GM21528 (cell line): ENCODE measurements at regions not wholly inside any gene's neighbourhood (a gene's known extent, or its start where the extent isn't known, plus 50 kb on each side); places are given as distances from the start of the nearest gene placed in this dataset.
"Not testable (repeated sequence)": the region's sequence is repeated elsewhere in the genome, so short reads cannot be mapped to it uniquely, and the experiment has no call there.

Experiments used
- ATAC-seq: cut with Tn5 transposase; IDR thresholded peaks from one replicate; pipeline ENCODE4 v1.9.1; 2021; ENCODE audit warnings: mild to moderate bottlenecking, moderate library complexity; ENCODE audit not compliant: unreplicated experiment, low FRiP score

GRCh38 chrX:13226214-13226613 lies 93.6 kb downstream of the ATXN3L start:
- no peak for ATAC-seq

GRCh38 chrX:13223868-13224567 lies 95.8 kb downstream of the ATXN3L start:
- ATAC-seq = no peak

- no peak for ATAC-seq
Measured at GRCh38 chrX:13220916-13221315, 98.9 kb downstream of the ATXN3L start.

GRCh38 chrX:13219991-13220764 lies 99.7 kb downstream of the ATXN3L start:
- no peak for ATAC-seq

DNA sequence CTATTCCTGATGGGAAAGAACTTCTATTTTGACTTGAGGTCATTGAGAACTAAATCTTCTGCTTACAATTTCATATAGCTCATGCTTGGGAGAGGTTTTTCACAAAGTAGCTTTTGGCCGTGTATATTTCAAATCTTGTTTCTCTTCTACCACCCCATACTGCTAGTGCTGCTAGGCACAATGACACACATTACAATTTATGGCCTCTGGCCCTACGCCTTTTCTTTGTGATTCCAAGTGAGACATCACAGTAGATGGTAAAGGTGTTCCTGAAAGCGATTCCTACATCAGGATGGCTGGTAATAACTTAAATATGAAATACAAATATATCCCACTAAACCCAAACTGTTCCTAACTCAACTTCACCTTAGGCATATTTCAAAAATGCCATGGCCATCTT lies 101.1 kb downstream of the ATXN3L start:
- ATAC-seq = no peak

DNA sequence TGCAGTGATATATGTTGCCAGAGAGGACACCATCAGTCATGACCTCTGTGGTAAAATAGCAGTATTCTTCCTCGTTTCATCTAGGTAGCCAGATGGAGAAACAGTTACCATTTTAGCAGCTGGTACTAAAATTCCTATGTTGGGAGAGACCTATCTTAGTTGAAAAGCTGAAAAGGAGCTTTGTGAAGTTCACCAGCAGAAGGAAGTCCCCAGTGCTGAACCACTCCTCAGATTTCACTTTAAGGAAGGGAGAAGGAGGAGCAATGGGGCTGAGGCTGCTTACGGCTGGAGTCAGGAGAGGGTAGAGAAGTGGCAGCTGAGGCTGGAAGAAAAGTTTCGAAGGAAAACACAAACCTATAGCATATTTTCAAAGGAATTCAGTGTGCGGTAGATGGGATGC lies 103.7 kb downstream of the ATXN3L start:
- ATAC-seq = no peak

- no peak for ATAC-seq
Measured at GRCh38 chrX:13215729-13216128, 104.1 kb downstream of the ATXN3L start.

DNA sequence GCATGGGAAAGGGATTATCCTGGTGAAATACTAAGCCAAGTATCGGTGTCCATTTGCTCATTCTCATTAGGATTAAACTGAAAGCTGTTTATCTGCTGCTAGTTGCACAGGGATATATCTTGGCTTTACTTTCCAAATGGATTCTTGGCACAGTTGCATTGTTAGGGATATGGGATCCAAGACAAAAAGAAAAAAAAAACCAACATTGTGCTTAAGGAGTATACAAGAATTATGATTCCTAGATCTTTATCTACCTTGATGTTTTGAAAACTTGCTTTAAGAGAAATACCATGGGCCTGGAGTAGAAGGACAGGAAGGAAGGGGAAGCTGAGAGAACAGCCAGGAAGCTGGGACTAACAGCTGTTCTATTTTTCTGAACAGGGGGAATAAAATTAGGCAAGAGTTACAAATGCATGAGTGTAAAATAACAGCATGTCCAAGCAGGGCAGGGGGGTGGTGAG lies 107.6 kb downstream of the ATXN3L start:
- ATAC-seq = no peak

DNA sequence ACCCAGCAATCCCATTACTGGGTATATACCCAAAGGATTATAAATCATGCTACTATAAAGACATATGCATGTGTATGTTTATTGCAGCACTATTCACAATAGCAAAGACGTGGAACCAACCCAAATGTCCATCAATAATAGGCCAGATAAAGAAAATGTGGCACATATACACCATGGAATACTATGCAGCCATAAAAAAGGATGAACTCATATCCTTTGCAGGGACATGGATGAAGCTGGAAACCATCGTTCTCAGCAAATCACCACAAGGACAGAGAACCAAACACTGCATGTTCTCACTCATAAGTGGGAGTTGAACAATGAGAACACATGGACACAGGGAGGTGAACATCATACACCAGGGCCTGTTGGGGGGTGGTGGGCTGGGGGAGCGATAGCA lies 109.7 kb downstream of the ATXN3L start:
- ATAC-seq = not testable (repeated sequence)

- ATAC-seq = not testable (repeated sequence)
Measured at GRCh38 chrX:13209704-13210103, 110.1 kb downstream of the ATXN3L start.

DNA sequence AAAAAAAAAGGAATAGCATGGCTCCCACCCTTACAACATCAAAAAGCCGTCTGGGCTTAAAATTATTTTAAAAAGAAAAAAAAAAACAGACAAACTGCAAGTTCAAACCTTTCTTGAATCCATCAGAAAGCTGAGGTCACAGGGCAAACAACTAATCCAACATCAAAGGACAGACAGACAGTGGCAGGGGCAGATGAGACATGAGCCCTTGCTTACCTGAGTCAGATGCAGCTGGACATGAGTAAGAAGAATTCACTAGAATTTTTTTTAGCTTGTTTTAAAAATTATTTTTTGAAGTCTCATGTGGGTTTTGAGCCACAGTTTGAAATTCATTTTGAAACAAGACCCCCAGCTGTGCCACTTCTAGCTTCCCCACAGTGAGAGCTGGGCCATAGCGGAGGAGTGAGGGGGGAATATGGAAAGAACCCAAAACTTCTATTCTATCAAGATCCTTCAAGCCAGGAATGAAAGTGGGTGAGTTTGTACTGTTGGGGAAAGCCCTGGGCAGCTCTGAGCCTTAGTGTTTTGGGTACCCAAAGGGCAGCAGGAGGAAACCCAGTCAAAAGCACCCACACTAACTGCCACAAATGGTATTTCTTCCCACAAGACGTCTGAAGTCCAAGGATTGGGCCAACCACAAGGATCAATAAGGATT lies 111.4 kb downstream of the ATXN3L start:
- ATAC-seq = no peak

GRCh38 chrX:13203271-13203670 lies 116.6 kb downstream of the ATXN3L start:
- no peak for ATAC-seq

DNA sequence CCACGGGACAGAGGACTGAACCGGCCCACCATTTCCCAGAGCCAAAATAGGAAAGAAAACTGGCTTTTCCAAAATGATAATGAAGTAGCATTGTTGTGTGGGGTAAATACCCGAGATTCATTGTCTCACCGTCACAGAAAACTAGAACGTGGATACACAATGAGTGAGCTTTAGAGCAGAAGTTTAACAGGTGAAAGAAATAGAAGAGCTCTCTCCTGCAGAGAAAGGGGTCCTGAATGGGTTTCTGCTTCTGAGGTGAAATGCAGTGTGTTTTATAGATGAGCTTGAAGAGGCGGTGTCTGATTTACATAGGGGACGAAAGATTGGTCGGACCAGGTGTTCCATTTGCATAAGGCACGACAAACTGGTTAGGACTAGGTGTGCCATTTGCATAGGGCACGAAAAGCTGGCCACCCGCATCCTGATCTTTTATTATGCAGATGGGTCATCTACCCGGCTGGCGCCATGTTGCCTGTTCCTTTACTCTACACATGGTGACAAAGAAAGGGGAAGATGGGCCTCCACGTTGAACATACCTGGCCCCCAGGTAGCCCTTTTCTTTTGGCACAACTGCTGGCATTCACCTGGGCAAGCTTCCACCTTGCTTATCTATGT lies 118.1 kb downstream of the ATXN3L start:
- no peak for ATAC-seq

DNA sequence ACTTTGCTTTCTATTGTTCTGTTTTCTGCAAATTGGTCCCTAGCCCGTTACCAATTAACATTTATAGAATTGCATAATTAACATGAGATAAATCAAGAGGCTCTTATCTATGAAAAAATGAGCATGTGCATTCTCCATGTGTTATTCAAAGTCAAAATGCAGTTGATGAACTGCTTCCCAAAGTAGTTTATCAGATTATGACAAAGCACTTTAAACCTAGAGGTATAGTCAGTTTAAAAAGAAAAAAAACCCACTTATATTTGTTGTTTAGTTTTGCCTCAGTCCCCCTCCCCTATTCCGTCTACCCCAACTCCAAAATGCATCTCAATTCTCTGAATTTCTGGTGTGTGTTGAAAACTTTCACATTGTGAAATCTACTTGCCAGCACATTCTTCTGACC lies 119.5 kb downstream of the ATXN3L start:
- ATAC-seq = no peak

DNA sequence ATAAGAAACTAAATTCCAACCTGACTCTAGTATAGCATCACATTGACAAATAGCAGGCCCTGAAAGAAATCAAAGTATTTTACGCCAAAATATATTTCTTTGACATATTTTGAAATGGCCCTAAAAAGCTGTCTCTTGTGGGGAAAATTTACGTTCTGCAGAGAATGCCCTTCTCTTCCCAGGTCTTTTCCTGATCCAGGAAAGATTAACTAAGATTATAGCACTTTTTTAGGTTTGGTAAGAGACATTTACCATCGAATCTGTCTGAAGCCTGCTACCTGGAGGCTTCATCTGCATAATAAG lies 121.1 kb downstream of the ATXN3L start:
- ATAC-seq = no peak

GRCh38 chrX:13198056-13198761 lies 121.6 kb downstream of the ATXN3L start:
- ATAC-seq = no peak

GRCh38 chrX:13196782-13197181 lies 123.1 kb downstream of the ATXN3L start:
- ATAC-seq = no peak

DNA sequence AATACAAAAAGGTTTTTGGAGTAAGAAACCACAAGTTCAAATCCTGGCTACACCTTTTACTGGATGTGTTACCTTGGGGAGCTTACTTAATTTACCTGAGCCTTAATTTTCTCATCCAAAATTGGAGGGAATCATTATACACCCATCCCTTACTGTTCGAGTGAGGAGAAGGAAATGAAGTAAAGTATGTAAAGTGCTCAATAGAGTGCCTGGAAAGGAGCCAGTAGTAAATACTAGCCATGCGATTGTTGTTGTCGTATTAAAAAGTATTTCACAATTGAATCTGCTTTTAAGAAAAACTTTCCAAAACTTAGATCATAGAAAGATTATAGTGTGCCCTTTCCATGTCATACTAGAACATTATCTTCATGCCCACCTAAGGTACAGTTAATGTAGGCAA lies 124.5 kb downstream of the ATXN3L start:
- no peak for ATAC-seq

GRCh38 chrX:13194291-13195103 lies 125.4 kb downstream of the ATXN3L start:
- no peak for ATAC-seq

DNA sequence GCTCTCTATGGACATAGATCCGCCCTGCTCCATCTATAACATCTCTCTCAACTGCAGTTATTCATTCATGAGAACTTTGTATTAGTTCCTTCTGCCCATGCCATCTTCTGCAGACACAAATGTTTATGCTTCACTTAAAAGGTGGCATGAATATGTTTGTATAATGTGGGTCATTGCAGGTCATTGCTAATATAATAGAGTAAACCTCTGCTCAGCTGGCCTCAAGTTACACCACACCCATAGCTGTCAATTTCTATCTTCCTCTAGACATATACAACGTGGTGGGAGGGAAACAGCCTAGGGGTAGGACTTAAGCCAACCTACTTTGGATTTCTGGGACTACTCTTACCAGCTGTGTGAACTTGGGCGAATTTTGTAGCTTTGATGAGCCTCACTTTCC lies 129.8 kb downstream of the ATXN3L start:
- no peak for ATAC-seq
